GM18499 (cell line): ENCODE measurements at regions not wholly inside any gene's neighbourhood (a gene's known extent, or its start where the extent isn't known, plus 50 kb on each side); places are given as distances from the start of the nearest gene placed in this dataset.

Experiments
- ATAC-seq: cut with Tn5 transposase; IDR thresholded peaks from one replicate; pipeline ENCODE4 v1.9.1; 2021; ENCODE audit warnings: moderate number of reproducible peaks; ENCODE audit not compliant: insufficient read depth, unreplicated experiment

DNA sequence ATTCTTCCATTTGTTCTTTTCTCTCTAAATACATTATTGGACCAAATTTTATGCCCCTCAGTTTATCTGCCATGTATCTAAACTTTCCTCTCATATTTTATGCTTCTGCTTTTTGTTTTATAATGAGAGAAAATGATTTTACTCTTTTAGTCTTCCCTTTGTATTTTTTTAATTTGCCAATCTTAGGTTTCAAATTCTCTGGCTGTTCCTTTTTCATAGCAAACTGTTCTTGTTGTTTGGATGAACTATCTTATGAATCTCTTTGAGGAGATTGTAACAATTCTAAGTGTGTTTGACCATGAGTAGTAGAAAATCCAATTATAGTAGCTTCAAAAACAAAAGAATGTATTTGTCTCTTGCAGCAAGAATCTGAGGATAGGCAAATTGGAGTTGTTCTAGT, 290.5 kb downstream of the NDFIP2 start:
- no peak for ATAC-seq

DNA sequence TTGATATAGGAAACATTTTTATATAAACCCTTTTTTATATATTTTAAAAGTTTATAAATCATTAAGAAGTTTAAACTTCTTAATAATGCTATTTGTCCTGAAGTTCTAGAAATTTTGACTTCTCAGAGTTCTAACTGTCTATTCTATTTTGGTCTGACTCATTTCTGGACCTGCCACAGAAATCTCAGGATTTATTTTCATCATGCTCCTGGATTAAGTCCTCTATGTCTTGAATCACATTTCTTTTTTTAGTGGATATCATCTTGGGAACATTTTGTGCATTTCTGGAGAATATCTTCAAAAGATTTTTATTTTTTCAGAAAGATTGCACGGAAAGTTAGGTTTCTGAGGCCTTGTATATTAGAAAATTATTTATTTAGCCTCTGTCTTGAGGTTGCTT, 289.1 kb downstream of the NDFIP2 start:
- ATAC-seq, result no peak

DNA sequence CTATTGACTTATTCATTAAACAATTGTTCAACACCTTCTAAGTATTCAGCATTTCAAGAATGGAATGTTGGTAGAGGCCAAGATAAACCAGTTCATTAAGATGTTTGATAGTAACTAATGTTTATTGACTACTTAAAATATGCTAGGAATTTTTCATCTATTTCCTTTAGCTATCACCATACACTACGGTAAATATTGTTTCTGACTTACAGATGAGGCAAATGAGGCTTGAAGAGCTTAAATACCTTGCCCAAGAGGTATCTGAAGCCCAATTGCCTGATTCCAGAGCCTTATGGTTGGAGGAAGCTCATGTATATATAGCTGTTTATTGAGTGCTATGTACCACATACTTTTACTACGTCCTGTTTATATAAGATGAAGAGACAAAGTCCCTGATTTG, 286.2 kb downstream of the NDFIP2 start:
- ATAC-seq, result no peak

DNA sequence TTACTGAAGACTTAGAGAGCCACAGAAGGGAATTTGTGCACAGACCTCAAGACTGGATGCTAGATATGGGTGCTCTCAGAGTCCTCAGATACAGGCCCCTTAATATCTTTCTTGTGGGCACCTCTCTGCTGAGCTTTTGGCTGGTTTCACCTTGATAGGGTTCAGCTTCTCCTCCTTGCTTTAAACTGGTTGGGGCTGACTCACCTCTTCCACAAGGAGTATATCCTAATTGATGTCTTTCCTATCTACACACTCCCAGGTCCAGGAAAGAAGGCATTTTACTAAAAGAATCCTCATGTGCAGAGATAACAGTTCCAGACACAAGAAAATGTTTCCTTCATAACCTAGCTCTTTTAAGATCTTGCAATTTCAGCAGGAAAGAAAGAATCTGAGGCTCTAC, 284.4 kb downstream of the NDFIP2 start:
- ATAC-seq, result no peak

DNA sequence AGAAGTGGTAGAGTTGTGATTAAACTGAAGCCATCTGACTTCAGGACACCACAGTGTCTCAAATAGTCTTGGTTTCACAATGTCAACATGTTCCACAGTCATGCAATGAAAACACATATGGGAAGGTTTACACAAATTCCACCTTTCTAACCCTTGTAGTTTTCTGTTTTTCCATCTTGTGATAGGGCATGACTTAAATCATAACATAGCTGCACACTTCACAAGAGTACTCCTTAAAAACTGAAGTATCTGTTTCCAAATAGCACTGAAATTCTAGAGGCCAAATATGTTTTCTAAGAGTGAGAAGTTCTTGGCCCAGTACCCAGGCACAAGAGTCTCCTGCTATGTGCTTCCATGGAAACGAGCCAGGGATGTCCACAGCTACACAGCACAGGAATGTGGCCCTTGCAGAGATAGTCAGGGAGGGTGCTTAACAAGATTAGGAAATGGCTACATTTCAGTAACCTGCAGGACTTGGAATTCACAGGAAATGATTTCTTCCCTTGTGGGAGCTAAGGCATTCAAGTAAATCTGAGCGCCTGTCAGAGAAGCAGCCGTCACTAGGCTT, 269.1 kb downstream of the NDFIP2 start:
- ATAC-seq, result no peak

DNA sequence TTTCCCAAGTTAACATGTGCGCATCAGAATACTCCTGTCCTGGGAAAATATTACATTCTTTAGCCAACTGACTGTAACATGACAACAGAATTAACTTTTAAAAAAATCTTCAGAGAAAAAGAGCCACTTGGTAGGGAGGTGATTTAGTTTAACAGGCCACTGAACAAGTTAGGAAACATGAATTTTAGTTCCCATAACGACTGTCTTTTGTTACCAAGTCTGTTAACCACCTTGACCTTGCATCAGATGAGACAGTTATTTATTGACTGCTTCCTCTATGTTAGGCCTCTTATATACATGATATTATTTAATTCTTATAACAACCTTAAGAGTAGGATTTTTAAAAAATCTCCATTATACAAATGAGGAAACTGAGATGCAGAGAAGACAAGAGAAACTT, 268.6 kb downstream of the NDFIP2 start:
- no peak for ATAC-seq

DNA sequence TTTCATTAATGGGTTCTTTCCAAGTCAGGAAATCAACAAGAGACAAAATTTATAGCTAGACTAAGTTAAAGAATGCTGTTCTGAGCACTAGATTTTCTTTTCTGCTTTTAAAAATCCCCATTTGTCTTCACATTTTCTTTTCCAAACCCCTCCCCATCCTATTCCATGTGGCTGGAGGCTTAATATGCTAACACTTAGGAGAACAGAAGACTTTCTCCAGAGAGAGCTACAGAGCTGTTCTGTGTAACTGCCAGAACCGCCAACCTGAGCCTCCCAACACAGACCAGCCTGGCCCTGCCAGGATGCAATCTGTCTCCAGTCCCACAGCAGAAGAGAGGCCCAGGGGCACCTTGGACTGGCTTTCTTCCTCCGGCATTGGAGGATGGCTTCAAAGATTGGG, 264.1 kb downstream of the NDFIP2 start:
- ATAC-seq, result no peak

DNA sequence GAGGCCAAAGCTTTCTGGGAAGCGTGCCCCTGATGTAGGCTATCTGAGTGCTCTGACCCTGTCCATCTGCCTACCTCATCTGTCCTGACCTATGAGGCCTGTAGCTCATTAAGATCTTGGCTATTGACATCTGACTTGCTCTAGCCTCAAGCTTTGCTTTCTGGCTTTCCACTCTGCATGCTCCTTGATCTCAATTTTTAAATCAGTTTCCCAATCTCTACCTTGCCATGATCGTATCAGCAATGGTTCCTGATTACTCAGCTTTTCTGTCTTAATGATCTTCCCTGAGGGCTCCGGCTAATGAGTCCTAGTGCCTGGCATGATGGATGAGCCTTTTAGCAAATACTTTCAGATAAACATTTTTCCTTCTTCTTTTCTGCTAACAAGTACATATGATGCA, 262.0 kb downstream of the NDFIP2 start:
- no peak for ATAC-seq

DNA sequence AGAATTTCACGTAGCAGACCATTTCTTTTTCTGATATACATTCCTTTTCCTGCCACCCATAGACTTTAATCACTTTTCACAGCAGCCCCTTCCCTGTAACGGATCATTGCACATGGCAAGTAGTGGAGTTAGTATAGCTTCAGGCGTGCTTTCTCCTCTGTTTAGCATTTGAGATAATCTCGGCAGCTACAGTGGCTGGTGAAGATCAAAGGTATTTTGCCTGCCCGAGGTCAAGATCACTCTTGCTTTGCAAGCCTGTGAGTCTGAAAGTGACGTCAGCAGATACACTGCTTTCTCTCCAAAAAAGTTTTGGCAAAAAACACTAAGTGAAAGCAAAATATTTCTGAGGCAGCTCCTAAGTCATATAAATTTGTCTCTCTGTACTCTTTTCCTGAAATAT, 260.0 kb downstream of the NDFIP2 start:
- ATAC-seq, result no peak

DNA sequence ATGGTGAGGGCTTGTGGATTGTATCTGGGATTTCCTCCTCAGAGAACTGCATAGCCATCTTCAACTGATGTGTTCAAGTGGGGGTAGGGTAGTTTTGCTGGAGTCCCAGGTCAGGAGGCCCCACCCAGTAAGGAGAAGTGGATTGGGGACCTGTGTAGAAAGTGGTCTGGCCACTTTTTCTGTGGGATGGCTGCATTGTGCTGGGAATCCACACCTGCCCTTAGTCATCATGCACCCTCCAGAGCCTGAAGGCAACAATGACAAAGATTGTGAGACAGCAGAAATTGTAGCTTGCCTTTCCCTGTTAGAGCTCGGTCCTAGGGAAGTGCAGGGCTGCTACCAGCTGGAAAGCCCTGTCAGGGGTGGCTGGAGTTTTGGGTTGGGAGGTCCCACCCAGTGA, 255.4 kb downstream of the NDFIP2 start:
- no peak for ATAC-seq

DNA sequence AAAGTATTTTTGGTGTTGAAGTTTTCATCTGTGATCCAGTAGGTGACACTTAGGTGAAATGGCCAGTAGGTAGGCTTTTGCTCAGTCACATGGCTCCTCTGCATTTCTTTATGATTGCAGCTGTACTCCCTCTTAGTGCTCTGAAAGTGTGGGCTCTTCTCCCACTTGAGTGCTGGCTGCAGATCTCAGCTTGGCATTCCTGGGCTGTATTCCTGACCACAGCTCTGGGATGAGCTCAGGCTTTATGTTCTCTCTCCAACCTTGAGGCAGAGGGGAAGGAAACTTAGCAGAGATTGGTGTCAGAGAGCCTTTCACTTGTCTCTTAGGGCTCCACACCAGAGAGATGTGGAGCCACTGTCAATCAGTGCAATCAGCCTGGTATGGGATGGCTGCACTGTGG, 254.3 kb downstream of the NDFIP2 start:
- ATAC-seq, result no peak

DNA sequence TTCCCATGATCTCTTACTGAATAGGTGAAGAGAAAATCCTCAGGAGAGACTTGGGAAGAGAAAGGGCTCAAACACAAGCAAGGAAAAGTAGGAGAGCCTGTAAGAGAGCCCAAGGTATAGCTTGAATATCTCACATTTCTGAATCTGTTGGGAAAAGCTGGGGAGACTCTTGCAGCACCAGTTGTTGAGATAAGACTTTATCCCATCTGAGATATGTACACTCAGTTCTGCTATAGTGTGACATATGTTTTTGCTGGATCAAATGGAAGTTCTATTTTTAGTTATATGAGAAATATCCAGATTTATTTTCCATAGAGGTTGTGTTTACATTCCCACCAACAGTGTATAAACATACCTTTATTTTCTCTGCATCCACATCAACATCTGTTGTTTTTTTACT, 246.1 kb downstream of the NDFIP2 start:
- ATAC-seq, result no peak

DNA sequence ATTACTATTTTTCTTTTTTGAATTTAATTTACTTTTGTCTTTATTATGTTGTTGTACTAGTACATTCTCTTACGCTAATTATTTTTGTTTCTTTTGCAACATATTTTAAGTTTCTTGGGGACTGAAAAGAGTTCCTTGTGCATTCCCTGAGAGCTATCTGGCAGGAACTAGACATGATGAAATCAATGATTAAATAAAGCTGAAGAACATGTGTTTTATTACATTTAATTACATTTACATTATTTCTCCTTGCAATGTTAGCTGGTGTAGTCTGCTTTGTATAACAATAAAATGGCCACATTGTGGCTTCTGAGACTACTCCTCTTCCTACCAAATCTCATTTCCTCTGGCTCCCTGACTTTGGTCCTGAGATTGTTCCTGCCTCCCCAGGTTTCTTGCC, 244.9 kb downstream of the NDFIP2 start:
- ATAC-seq, result no peak

DNA sequence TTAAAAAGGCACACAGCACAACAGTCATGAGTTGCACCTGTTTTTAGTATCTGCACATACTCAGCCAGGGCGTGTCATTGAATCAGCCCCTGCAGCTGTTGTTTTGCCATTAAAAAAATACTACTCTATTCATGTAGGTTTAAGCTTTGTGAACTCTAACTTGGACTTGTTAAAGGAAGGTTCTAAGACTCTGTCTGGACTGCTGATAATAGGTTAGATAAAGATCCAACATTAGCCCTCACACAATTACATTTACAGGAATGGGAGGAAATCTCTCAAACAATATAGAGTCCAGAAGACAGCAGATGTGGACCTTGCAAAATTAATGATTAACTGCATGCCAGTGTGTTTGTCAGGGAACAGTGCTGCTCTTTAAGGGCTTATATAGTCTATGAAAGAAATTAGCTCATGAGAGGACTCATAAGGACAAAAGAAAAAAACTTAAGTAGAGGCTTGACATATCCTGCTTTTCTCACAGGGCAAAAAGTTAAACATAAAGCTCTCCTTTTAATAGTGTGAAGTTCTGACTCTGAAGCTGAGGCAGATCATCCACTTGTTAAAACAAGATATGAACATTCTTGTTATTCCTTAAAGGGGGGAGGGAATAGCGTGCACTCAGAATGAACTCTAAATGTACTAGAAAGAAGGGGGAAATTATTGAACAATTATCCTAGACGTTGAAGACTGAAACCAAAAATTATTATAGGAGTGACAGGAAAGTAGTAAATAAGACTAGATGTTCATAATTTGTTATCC, 243.6 kb downstream of the NDFIP2 start:
- no peak for ATAC-seq

DNA sequence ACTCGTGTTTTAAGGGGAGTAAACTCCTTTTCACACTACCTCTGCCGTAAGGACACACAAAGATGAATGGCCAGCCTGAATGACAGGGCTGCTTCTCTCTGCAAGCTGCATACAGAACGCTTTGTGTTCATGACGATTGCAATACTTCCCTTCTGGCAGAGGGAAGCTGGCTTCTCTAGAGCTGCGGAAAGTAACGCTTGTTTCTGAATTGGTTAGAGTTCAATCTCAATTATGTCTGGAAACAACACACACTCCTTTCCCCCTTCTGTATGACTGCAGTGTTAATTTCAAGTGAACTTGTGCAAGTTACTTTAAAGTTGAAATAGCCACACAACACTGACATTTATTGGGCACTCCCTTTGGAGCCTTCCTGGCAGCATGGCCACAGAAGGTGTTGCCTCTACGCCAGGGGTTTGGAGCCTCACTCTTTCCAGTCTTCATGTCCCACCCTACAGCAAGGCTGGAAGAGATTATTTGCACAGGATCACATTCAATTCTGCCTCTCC, 242.6 kb downstream of the NDFIP2 start:
- ATAC-seq, result no peak

DNA sequence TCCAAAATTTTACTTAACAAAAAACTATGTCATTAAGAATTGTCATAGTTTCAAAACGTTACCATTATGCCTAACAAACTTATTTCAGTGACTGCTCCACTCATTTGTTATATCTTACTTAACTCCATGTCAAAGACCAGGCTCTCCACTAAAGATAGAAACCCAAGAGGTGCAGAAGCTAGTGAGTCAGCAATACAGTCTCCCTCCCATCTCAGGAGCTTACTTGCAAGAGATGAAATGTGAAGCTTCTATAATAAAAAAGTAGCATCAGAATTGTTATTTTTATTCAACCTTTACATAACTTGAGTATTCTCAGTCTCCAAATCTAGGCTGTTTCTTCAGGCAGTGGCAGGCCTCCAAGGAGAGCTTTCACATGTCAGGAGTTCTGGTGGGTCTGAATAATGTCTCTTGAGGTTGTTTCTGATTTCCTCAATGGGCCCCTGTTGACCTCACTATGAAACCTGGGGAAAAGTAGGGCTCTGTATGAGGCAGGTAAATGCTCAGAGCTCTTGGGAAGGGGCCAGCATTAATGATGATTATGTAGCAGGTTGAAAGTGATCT, 242.0 kb downstream of the NDFIP2 start:
- ATAC-seq, result no peak

DNA sequence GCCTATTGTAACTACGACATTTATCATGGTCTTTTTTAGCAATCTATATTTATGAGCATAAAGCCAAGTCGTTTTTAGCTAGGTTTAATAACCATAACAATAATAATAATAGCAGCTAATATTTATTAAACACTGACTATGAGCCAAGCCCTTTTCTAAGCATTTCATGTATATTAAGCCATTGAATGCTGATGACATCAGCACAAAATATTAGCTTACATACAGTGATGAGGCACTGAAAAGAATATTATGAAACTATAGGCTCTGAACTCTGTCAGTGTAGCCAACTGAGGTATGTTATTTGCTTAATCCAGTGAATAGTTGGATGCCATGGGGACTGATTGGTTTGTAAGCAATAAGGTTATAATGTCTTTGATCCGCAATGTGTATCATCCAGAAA, 235.2 kb downstream of the NDFIP2 start:
- ATAC-seq, result no peak

DNA sequence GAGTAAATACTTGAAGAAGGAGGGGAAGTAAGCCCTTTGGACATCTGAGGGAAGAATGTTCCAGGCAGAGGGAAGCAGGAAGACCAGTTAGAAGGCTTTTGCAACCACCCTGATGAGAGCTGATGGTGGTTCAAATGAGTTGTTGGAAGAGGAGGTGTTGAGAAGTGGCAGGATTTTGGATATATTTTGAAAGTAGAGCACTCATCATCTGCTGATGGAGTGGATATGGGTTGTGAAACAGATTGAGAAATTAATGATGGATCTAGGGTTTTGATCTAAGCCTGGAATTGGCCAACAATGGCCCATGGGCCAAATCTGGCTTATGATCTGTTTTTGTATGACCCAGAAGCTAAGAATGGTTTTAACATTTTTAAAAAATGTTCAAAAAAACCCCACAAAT, 230.7 kb downstream of the NDFIP2 start:
- no peak for ATAC-seq

DNA sequence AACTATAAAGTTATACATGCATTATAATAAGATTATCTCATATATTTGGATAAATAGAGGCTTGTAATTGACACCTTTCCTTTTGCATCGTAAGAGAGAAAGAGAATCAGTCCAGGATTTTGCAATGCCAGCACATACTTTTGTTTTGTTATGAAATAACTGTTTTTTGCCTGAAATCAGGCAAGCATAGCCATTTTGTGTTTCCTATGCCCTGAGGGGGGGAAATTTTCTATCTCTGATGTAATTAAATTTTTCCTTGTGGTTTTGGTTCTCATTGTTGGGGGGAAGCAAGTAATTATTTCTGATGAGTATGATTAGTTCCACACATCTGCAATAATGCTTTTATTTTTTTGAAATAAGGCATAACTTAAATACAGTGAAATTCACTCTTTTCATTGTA, 229.4 kb downstream of the NDFIP2 start:
- no peak for ATAC-seq

DNA sequence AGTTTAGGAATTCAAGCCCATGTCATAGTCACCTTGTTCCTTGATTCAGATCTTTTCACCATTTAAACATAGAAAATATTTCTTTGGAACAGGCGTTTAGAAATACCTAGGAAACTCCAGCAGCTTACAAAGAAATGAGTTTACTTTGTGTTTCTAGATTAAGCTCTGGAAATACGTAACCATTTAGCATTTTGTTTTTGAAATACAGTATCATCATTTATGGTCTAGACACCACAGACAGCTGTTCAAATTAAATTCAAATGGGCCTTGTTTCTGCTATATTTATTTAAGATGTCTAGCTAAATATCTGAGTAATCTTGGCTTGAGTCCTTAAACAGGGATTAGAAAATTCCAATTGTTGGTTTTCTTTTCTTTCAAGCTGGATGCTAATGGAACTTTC, 228.5 kb downstream of the NDFIP2 start:
- no peak for ATAC-seq

DNA sequence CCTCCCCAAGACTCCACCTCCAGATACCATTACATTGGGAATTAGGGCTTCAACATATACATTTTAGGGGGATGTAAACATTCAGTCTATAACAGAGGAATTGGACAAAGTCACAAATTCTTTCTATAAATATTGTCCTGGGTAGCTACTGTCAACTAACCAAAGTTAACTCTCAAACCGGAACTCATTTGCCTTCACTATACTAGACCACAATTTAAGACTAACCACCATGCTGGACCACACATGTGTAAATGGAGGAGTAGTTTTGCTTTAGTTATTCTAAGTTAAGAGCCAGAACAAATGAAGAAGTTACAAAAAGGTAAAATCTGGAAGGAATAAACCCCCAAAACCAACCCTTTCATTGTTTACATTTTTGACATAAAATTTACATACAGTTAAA, 222.8 kb downstream of the NDFIP2 start:
- no peak for ATAC-seq

DNA sequence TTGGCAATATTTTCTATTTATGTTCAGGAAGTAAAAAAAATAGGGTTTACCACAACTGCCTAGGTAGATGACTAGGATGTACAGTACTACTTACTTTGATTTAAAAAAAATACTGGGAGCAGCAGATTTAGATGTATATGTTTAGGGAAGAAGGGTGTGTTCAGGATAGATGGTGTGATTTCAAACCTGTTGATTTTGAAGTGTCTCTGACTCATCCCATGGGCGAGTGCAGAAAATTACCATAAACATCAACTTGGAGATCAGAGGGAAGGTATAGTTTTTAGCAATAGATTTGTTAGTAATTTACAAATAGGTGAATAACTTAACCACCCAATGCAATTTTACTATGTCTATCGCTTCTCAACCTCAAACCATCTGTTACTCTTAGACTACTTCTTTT, 214.8 kb downstream of the NDFIP2 start:
- no peak for ATAC-seq
